A549 (cell line): ENCODE measurements at regions not wholly inside any gene's neighbourhood (a gene's known extent, or its start where the extent isn't known, plus 50 kb on each side); places are given as distances from the start of the nearest gene placed in this dataset.

Source experiments
- CTCF ChIP-seq: fragments of >200 bp; sonication (Bioruptor Twin); formaldehyde crosslinking; IDR thresholded peaks from 3 replicates; pipeline ENCODE4 v1.5.1; 2016
- POLR2A ChIP-seq: IDR thresholded peaks from 2 replicates; pipeline ENCODE4 v1.6.1; 2012; ENCODE audit warnings: mild to moderate bottlenecking, low read length
- RARB ChIP-seq: fragments of 250-450 bp; sonication (Bioruptor Pico); IDR thresholded peaks from 2 replicates; pipeline ENCODE4 v1.8.0; 2021; ENCODE audit warnings: mild to moderate bottlenecking, moderate library complexity
- SMC3 ChIP-seq: fragments of >200 bp; sonication (Bioruptor Twin); formaldehyde crosslinking; IDR thresholded peaks from 3 replicates; pipeline ENCODE4 v1.6.1; 2018; ENCODE audit warnings: inconsistent platforms
- SREBF2 ChIP-seq: fragments of 450-650 bp; IDR thresholded peaks from 2 replicates; pipeline ENCODE4 v1.6.1; 2014; ENCODE audit warnings: mild to moderate bottlenecking, moderate library complexity
- TP53 ChIP-seq: fragments of 250-450 bp; sonication (Bioruptor Pico); IDR thresholded peaks from 2 replicates; pipeline ENCODE4 v1.5.0; 2021; ENCODE audit warnings: mild to moderate bottlenecking, moderate library complexity

- TF ChIP-seq POLR2A (no peak), TP53 (CRISPR knock-in tag) (no peak), CTCF (no peak), RARB (CRISPR knock-in tag) (no peak), SREBF2 (no peak), SMC3 (no peak)
Measured at GRCh38 chr6:18904681-18905080, 517.5 kb downstream of the RNF144B start.
